Neural crest cell (in vitro differentiated cells): ENCODE measurements at regions not wholly inside any gene's neighbourhood (a gene's known extent, or its start where the extent isn't known, plus 50 kb on each side); places are given as distances from the start of the nearest gene placed in this dataset.

Experiments used
- DNase-seq: peaks from one replicate; pipeline ENCODE4 v3.0.0; 2021; ENCODE audit warnings: low read depth, mixed read lengths, low spot score
- H3K27ac Mint-ChIP-seq: one replicate; pipeline ENCODE4 v1.8.0; 2021; ENCODE audit warnings: mild to moderate bottlenecking, mixed read lengths; ENCODE audit not compliant: unreplicated experiment
- H3K27me3 Mint-ChIP-seq: 2 replicates; pipeline ENCODE4 v1.8.0; 2021; ENCODE audit warnings: low read depth, mild to moderate bottlenecking, mixed read lengths
- H3K36me3 Mint-ChIP-seq: 2 replicates; pipeline ENCODE4 v1.8.0; 2021; ENCODE audit warnings: low read depth, mild to moderate bottlenecking, mixed read lengths
- H3K4me1 Mint-ChIP-seq: 2 replicates; pipeline ENCODE4 v1.8.0; 2021; ENCODE audit warnings: mixed read lengths
- H3K4me3 Mint-ChIP-seq: one replicate; pipeline ENCODE4 v1.8.0; 2021; ENCODE audit warnings: mild to moderate bottlenecking, mixed read lengths
- H3K9me3 Mint-ChIP-seq: 2 replicates; pipeline ENCODE4 v1.8.0; 2021; ENCODE audit warnings: mixed read lengths
- CTCF ChIP-seq: fragments of 200-600 bp; sonication (generic); conservative IDR thresholded peaks from 2 replicates; pipeline ENCODE4 v1.5.0; 2021; ENCODE audit warnings: antibody characterized with exemption, mild to moderate bottlenecking

GRCh38 chr16:55056585-55057401 lies 126.1 kb downstream of the IRX5 start:
- peak; percentile 58 for TF ChIP-seq CTCF
- Mint-ChIP-seq H3K4me1 (peaks cover 15% of the 10 kb centered on the region), H3K4me3 (peak overlapping the region; percentile 90), H3K27ac (peak overlapping the region; percentile 45), H3K27me3 (peaks cover 45% of the 10 kb centered on the region), H3K36me3 (no peaks in the 10 kb centered on the region), H3K9me3 (peaks cover 2% of the 10 kb centered on the region)
- DNase-seq: peak; percentile 50

- no peak for TF ChIP-seq CTCF
- H3K36me3 Mint-ChIP-seq: no peaks in the 10 kb centered on the region
- H3K4me3 Mint-ChIP-seq: peak overlapping the region; percentile 90
- H3K27ac Mint-ChIP-seq: no peak overlapping the region
- peaks cover 47% of the 10 kb centered on the region for H3K27me3 Mint-ChIP-seq
- DNase-seq: no peak
- H3K4me1 Mint-ChIP-seq: peaks cover 15% of the 10 kb centered on the region
- H3K9me3 Mint-ChIP-seq: peaks cover 2% of the 10 kb centered on the region
Observed at GRCh38 chr16:55057866-55058265, 127.2 kb downstream of the IRX5 start.

GRCh38 chr16:55058576-55058975 lies 127.9 kb downstream of the IRX5 start:
- DNase-seq: no peak
- Mint-ChIP-seq H3K27me3 (peaks cover 52% of the 10 kb centered on the region), H3K36me3 (no peaks in the 10 kb centered on the region), H3K9me3 (peaks cover 2% of the 10 kb centered on the region), H3K4me3 (peak overlapping the region; percentile 67), H3K27ac (no peak overlapping the region), H3K4me1 (peaks cover 15% of the 10 kb centered on the region)
- TF ChIP-seq CTCF: no peak

- peaks cover 58% of the 10 kb centered on the region for H3K27me3 Mint-ChIP-seq
- peak overlapping the region; percentile 67 for H3K4me3 Mint-ChIP-seq
- no peak overlapping the region for H3K27ac Mint-ChIP-seq
- peaks cover 2% of the 10 kb centered on the region for H3K9me3 Mint-ChIP-seq
- no peak for TF ChIP-seq CTCF
- DNase-seq: no peak
- H3K36me3 Mint-ChIP-seq: no peaks in the 10 kb centered on the region
- H3K4me1 Mint-ChIP-seq: peaks cover 15% of the 10 kb centered on the region
Observed at GRCh38 chr16:55059146-55059545, 128.5 kb downstream of the IRX5 start.

GRCh38 chr16:55061126-55061525 lies 130.5 kb downstream of the IRX5 start:
- Mint-ChIP-seq H3K27ac (no peak overlapping the region), H3K36me3 (no peaks in the 10 kb centered on the region), H3K27me3 (peaks cover 61% of the 10 kb centered on the region), H3K4me3 (no peak overlapping the region), H3K9me3 (peaks cover 2% of the 10 kb centered on the region), H3K4me1 (peaks cover 14% of the 10 kb centered on the region)
- DNase-seq: no peak
- no peak for TF ChIP-seq CTCF
